ENCODE measurements at regions not wholly inside any gene's neighbourhood (a gene's known extent, or its start where the extent isn't known, plus 50 kb on each side); places are given as distances from the start of the nearest gene placed in this dataset.

- no peak for TF ChIP-seq POLR2A (IDR thresholded peaks at IDR 0.05; ENCODE audit: low read length)
- no peak for TF ChIP-seq GATA1 (IDR thresholded peaks at IDR 0.05; ENCODE audit: low read depth, low read length)
- no peak for DNase-seq
Measured at GRCh38 chr1:55823541-55824250, 608.5 kb upstream of the USP24 start.

GRCh38 chr1:55822891-55823290 is 607.7 kb upstream of the USP24 start:
- TF ChIP-seq GATA1 (IDR thresholded peaks at IDR 0.05; ENCODE audit: low read depth, low read length) = no peak
- TF ChIP-seq POLR2A (IDR thresholded peaks at IDR 0.05; ENCODE audit: low read length) = no peak
- DNase-seq = no peak

GRCh38 chr1:55821234-55821633 is 606.1 kb upstream of the USP24 start:
- DNase-seq = no peak
- no peak for TF ChIP-seq GATA1 (IDR thresholded peaks at IDR 0.05; ENCODE audit: low read depth, low read length)
- TF ChIP-seq POLR2A (IDR thresholded peaks at IDR 0.05; ENCODE audit: low read length) = no peak

GRCh38 chr1:55820501-55820900 is 605.3 kb upstream of the USP24 start:
- no peak for DNase-seq

GRCh38 chr1:55819011-55819410 is 603.8 kb upstream of the USP24 start:
- TF ChIP-seq POLR2A (IDR thresholded peaks at IDR 0.05; ENCODE audit: low read length) = no peak
- DNase-seq = no peak

More at GRCh38 chr1:55820501-55820900, 605.3 kb upstream of the USP24 start:
- TF ChIP-seq GATA1 (IDR thresholded peaks at IDR 0.05; ENCODE audit: low read depth, low read length) = no peak
- no peak for TF ChIP-seq POLR2A (IDR thresholded peaks at IDR 0.05; ENCODE audit: low read length)

GRCh38 chr1:55816456-55817426 is 601.6 kb upstream of the USP24 start:
- TF ChIP-seq GATA1 (IDR thresholded peaks at IDR 0.05; ENCODE audit: low read depth, low read length) (no peak), POLR2A (IDR thresholded peaks at IDR 0.05; ENCODE audit: low read length) (no peak)
- DNase-seq = no peak

GRCh38 chr1:55815745-55816455 is 600.7 kb upstream of the USP24 start:
- TF ChIP-seq POLR2A (IDR thresholded peaks at IDR 0.05; ENCODE audit: low read length) (no peak), GATA1 (IDR thresholded peaks at IDR 0.05; ENCODE audit: low read depth, low read length) (no peak)
- no peak for DNase-seq

GRCh38 chr1:55814967-55815366 is 599.8 kb upstream of the USP24 start:
- no peak for DNase-seq
- TF ChIP-seq POLR2A (IDR thresholded peaks at IDR 0.05; ENCODE audit: low read length) (no peak), GATA1 (IDR thresholded peaks at IDR 0.05; ENCODE audit: low read depth, low read length) (no peak)

- no peak for TF ChIP-seq POLR2A (IDR thresholded peaks at IDR 0.05; ENCODE audit: low read length)
- TF ChIP-seq GATA1 (IDR thresholded peaks at IDR 0.05; ENCODE audit: low read depth, low read length) = no peak
- no peak for DNase-seq
Measured at GRCh38 chr1:55813618-55814017, 598.5 kb upstream of the USP24 start.

GRCh38 chr1:55812281-55812680 is 597.1 kb upstream of the USP24 start:
- no peak for DNase-seq

GRCh38 chr1:55808263-55808662 is 593.1 kb upstream of the USP24 start:
- TF ChIP-seq GATA1 (IDR thresholded peaks at IDR 0.05; ENCODE audit: low read depth, low read length) (no peak), POLR2A (IDR thresholded peaks at IDR 0.05; ENCODE audit: low read length) (no peak)
- DNase-seq = no peak

More at GRCh38 chr1:55812281-55812680, 597.1 kb upstream of the USP24 start:
- TF ChIP-seq GATA1 (IDR thresholded peaks at IDR 0.05; ENCODE audit: low read depth, low read length) = no peak
- TF ChIP-seq POLR2A (IDR thresholded peaks at IDR 0.05; ENCODE audit: low read length) = no peak

- TF ChIP-seq POLR2A (IDR thresholded peaks at IDR 0.05; ENCODE audit: low read length) (no peak), GATA1 (IDR thresholded peaks at IDR 0.05; ENCODE audit: low read depth, low read length) (no peak)
- DNase-seq = no peak
Measured at GRCh38 chr1:55803429-55803828, 588.3 kb upstream of the USP24 start.

- DNase-seq = no peak
- no peak for TF ChIP-seq GATA1 (IDR thresholded peaks at IDR 0.05; ENCODE audit: low read depth, low read length)
- TF ChIP-seq POLR2A (IDR thresholded peaks at IDR 0.05; ENCODE audit: low read length) = no peak
Measured at GRCh38 chr1:55801481-55801880, 586.3 kb upstream of the USP24 start.

- no peak for DNase-seq
- TF ChIP-seq POLR2A (IDR thresholded peaks at IDR 0.05; ENCODE audit: low read length) (no peak), GATA1 (IDR thresholded peaks at IDR 0.05; ENCODE audit: low read depth, low read length) (no peak)
Measured at GRCh38 chr1:55800503-55800902, 585.3 kb upstream of the USP24 start.

All from erythroblast (primary cell).